NCI-H748 (cell line): ENCODE measurements at regions not wholly inside any gene's neighbourhood (a gene's known extent, or its start where the extent isn't known, plus 50 kb on each side); places are given as distances from the start of the nearest gene placed in this dataset.
"Not testable (repeated sequence)": the region's sequence is repeated elsewhere in the genome, so short reads cannot be mapped to it uniquely, and the experiment has no call there.

ENCODE experiments used
- DNase-seq: peaks from one replicate; lab custom pipeline; 2025; ENCODE audit not compliant: unreplicated experiment; lab: John Stamatoyannopoulos, UW

DNA sequence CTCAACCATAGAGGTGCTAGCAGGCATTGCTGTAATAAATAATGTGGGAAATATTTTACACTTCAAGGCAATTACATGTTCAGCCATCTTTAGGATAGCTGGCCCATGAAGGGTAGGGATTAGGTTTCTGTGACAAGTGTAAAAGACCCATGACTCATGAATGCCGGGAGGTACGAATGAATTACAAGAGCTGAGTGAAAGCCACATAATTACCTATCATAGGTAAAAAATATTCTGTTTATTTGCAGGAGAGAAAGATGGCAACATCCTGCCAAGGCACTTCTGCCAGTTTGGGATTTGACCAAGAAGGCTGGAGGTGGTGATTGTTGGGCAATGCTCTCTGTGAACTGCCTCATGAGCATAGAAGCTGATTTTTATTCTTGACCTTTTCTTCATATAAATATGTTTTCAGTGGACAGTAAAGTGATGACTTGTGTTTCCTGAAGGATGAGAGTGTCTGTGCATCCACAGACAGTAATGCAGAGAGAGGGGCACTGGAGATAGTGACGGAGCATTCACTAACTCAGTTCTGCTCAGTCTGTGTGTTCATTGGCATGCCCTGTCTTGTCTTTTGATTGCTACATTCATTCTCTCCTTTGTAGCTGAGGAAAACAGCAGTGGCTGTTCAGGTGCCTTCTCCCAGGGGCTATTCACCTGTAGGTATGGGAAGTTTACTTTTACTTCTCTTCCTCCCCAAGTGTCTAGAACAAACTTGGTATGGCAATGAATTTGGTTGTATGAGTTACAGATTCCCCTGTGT lies 481.1 kb downstream of the TFAP2B start:
- peak; percentile 52 for DNase-seq

DNA sequence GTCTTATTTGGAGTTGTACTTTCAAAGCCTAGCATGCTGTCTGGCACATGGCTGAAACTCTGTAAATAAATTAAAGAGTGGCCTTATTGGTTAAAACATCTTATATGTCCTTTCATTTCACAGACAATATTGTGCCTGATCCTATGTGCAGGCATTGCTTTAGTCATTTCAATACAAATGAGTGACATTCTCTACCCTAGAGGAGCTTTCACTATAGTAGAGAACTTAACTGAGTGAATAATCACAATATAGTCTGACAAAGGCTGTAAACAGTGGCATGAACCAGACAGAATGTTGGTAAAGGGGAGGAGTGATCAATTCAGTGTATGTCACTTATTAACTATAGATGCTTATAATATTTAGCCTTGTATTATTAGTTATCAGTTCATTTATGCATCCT lies 481.8 kb downstream of the TFAP2B start:
- DNase-seq = no peak

DNA sequence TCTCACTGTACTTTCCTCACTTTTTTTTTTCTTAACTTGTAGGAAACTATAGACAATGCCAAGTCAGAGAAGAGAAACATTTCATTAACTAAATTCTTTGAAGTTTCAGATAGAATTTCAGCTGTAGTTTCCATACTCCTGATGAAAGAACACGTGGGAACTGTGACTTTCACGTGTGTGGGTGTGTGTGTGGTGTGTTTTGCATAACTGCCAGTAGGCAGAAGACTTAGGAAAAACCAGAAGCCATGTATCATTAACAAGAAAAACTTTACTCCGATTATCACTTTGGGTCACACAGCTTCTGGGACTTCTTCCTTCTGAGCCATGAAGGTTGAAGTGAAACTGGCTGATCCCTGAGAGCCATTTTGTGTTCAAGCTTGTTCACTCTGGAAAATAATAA lies 483.3 kb downstream of the TFAP2B start:
- no peak for DNase-seq

DNA sequence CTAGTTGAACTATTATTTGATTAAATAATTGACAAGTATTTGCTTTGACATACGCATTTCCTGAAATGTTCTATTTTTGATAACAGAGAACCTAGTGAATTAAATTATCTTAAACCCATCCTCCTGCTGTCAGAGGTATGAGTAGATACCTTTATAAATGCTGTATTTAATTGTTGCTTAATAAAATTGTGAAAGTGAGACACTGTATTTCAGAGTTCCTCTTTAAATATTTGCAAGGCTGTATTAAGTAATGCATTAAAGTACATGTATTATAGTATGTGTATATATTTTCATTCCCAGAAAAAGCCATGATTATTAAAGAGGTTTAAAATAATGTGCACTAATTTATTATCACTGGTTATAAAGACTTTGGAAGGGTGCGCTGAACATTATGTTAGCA lies 483.8 kb downstream of the TFAP2B start:
- DNase-seq = no peak

DNA sequence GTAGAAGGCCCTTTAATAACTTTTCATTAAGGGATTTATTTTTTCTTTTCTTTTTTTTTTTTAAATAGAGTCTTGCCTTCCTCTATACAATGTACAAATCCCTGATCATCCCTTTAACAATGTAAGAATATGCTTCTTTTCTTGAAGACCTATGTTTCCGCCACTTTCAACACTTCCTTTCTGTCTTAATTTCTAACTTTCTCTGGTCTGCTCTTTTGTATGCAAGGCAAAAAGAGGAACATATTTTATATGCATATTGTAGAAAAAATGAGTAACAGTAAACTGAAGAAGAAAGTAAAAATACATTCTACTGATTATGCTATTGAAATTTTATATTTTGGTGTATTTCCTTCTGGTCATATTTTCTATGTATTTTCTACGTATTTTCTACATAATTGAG lies 484.7 kb downstream of the TFAP2B start:
- no peak for DNase-seq

DNA sequence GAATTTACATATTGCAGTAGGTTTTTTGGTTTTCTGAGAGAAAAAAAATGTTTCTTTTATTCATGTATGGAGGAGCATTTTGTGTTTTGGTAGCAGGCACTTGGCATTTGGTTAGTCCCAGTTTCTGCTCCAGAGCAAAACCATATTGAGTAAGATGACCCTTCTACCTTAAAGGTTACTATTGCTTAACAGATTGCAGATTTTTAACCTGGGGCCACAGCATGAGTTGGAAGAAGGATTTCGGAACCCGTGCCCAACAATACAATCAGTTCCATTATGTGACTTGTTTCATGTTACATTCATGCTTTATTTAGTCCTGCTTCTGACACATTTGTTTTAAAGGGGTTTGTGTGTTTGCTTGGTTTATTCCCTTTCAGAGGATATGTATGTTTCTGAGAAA lies 496.3 kb downstream of the TFAP2B start:
- no peak for DNase-seq

DNA sequence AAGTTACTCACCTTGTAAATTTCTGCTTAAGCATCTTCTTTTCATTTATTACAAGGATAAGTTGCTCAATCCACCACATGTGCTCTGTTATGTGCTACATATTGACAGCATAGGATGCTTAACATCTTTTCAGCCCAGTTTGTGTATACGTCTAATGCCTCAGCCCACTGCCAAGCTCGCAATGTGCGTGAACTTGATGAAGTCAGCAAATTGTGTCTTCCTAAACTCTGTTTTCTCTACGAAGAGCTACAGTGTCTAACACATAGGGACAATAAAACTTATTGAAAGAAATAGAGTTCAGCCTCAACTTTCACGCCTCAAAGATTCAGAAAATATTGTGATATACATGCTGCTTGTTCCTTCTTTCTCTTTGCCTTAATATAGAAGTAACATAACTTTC lies 500.0 kb downstream of the TFAP2B start:
- DNase-seq = no peak

DNA sequence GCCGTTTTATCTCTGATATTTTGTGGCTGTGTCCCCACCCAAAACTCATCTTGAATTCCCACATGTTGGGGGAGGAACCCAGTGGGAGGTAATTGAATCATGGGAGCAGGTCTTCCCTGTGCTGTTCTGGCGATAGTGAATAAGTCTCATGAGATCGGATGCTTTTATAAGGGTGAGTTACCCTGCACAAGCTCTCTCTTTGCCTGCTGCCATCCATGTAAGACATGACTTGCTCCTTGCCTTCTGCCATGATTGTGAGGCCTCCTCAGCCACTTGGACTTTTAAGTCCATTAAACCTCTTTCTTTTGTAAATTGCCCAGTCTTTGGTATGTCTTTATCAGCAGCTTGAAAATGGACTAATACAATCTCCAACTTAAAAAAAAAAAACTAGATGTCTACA lies 502.8 kb downstream of the TFAP2B start:
- not testable (repeated sequence) for DNase-seq

DNA sequence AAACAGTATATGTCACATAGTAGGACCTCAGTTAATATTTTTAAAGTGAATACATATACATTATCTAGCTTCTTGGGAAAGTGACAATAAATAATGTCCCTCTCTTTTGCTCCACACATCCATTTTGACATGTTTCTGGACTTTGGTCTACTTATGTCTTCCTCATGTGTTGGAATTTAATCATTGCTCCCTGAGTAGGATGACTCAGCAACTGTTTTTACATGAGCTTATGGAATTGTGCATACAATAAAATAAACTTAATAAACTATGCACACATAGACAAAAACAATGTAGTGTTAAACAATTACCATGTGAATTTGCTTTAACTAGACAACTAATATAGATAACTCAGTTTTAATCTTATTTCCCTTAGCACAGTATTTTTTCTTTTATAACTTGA lies 503.8 kb downstream of the TFAP2B start:
- no peak for DNase-seq

DNA sequence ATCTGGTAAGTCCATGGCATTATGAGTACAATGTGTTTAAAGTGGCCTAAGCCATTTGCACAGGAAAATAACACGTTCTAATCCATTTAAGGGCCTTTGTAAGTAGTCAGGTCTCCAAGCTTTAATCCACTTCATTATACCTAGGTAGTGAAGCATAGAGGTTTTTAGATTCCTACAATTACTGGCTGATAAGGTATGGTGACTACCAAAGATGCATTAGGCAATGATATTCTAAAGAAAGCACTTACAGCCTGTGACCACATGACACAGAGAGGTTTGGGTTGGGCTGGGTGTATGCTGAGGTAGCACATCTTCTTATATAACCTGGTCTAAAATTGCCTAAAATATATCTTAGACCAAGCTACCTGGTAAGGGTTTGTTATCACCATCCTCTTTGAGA lies 504.4 kb downstream of the TFAP2B start:
- no peak for DNase-seq

DNA sequence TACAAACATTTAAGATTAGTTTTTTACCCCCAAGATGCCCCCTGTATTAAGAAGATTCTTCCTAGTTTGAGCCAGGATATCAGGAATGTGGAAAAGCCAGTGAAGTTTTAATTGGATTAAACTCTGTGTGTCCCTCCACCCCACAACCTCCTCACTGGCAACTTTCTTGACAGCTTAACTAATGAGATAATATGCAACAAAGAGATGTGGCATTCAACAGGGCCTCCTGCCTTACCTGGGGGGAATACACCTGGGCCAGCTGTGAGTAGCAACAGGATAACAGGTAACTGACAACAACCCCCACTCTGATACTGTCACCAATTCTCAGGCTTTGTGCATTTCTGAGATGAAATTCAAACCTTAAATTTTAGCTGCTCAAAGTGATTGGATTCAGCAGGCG lies 512.3 kb downstream of the TFAP2B start:
- no peak for DNase-seq

DNA sequence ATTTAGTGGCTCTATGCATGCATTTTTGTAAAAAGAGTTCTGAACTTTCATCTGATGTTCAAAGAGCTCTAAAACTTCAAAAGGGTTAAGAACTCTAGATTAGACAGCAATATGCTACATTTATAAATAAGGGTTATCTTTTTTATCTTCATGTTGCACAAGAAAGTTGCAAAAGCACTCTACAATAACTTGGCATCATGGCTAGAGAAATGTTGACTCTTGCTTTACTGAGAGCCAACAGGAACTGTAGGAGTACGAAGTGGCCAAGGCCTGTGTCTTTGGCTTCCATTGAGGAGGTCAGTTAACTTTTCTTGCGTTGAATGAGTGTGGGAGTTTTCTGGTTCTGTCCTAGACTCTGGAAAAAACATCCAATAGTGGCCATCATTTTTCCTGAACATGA lies 516.9 kb downstream of the TFAP2B start:
- DNase-seq = no peak

DNA sequence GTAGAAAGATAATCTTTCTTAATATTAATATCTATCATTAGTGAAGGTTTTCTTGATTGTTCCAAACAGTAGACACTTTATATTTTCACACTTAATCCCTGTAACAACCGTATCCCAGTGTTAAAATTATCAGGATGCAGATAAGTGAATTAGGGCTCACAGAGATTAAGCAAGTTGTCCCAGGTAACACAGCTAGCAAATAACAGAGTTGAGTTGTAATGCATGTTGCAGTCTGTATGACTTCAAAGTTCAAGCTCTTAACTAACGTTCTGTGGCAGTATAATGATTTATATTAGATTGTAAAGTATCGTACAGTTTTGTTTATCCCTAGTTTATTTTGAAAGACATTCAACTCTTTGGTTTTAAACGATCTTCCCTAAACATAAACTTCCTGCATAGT lies 517.5 kb downstream of the TFAP2B start:
- no peak for DNase-seq

DNA sequence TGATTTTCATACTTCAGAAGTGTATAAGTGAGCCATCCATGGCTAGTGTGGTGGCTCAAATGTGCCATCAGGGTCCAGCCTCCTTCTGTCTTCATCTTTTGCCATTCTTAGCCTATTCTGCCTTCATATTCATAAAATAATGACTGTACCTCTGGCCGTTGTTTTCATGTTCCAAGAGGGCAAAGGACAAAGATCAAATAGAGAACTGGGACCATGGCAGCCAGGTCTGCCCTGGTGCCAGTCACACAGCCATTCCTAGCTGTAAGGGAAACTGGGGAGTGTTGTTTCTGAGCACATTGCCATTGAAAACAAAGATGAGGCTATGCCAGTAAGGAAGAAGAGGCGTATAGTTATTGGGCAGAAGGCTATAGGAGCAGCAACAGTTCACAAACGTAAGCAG lies 518.6 kb downstream of the TFAP2B start:
- no peak for DNase-seq

DNA sequence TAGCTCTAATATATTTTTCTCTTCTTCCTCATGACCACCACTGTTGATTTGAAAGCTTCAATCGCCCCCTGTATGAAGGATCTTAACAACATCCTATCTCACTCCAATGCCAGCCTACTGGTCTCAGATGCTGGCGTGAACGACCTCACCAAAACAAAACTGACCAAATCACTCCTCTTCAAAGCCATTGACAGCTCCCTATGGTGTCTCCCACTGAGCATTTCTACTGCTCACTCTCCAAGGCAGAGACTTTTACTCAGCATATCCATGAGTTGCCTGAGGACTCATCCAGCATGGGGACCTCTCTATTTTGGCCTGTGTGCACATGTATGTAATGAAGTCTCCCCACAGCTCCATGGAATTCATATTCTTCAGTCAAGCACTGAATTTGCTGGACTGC lies 520.4 kb downstream of the TFAP2B start:
- DNase-seq = no peak

DNA sequence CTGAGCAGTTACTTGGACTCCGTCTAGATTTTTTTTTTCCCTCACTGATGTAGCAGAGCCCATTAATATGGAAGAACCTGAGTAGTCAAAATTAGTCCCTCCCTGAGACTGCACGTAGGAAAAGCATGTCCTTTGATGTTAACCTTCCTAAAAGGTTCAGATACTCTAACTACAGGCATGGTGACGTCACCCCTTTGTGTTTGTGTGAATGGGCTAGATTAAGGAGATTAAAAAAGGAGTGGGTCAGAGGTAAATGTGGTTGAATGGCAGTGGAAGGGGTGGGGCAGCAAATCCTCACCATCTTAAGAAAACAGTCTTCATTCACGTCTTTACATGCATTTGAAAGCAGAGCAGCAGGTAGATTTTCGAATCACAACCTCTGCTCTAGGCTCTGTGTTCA lies 521.1 kb downstream of the TFAP2B start:
- peak; percentile 51 for DNase-seq

DNA sequence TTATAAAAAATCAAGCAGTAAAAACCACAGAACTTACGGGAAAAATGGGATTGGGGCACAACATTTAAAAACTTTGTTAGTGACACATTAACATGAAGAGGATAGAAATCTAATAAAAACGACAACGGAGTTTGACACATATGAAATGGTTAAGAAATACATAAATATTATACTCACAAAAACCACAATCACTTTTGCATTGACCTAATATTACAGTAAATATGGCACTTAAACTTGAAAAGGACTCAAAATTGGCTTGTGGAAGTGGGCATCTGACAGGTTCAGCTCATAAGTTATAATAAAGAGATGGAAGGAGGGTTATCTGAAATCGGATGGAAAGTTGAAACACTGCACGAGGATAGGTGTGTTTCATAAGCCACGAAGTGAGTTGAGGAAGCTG lies 523.7 kb downstream of the TFAP2B start:
- no peak for DNase-seq

DNA sequence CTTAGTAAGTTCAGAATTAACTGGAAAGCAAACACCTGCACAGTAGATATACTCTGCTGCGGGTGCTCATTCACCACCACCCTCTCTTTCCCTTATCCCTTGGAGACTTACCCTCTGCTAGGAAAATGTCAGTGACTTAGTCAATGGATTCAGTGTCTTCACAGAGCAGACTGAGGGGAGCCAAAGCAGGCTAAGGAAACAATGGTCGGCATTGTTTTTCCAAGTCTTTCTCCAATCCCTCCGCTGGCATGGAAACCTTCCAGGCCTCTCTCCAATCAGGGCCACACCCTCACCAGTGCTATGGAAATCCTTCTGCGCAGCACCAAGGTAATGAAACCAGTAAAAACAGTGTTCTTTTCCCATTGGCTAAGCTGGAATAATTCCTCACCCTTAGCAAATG lies 531.2 kb downstream of the TFAP2B start:
- DNase-seq = peak; percentile 73

DNA sequence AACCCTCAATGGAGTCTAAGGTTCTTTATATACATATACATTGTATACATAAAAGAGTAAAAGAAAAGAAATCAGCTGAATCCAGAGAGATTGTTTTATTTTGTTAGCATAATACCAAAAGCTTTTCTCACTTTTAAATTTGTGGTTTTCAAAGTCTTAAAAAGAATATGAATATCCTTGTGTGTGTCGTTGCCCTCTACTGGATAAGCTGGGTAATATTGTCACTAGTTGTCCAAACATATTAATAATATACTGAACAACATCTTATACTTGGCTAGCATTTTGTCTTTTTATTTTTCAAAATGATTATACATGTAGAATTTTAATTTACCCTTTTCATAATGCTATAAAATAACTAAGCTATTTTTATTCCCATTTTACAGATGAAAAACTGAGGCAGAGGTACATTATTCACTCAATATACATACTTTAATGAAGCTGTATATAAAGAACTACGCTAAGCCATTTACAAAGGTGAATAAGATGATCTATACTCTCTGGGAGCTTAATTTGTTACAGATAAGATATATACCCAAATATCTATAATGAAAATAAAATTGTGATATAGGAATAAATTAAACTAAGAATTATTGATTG lies 531.7 kb downstream of the TFAP2B start:
- peak; percentile 45 for DNase-seq

DNA sequence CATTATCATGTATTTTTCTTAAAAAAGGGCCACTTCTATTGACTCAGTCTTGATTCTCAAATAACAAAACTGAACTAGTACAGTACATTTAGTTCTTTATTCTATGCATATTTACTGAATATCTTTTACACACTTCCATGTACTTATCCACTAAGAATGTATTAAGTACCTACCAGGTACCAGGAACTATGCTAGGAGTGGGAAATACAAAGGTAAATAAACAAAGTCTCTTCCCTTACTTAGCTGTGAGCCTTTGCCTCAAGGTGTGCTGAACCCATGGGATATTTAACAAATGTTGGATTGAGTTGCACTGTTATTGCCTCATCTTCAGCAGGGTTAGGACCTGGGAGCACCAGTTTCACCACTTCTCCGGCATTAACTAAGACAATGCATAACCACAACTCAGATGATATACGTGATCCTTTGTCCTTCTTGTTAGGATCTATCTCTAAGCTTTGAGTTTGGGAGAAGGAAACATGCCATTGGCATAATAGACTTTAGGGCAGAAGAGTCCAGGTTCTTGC lies 533.9 kb downstream of the TFAP2B start:
- DNase-seq = no peak

DNA sequence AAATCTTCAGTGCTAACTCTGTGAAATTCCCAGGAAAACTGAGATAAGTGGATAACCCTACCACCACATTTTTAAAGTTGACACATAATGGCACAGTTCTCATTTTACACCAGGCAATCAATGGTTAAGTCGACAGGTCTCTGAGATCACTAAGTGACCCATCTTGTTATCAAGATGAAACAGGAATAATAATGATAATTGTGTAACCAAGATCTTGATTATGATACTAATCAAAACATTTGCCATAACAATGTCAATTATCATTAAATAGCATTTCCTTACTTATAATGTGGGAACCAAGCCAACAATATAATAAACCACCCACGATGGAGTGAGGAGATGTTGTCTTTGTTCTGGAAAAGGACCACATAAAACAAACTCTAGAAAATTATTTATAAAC lies 541.6 kb downstream of the TFAP2B start:
- no peak for DNase-seq

DNA sequence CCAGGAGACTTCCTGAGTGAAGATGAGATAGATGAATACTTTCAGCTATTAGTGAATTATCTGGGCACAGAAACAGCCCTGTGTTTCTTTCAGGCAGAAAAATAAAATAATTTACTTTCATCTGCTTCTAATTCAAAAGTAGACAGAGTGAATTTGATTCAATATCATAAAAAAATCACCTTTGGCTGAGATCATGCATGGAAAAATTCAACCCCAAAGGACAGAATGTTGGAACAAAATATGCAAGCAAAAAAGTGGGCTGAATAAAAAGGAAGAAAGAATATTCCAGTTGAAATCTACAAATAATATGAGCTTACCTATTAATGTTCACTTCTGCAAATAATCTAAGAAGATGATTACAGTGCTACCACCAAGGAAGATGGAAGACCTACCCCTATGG lies 546.9 kb downstream of the TFAP2B start:
- DNase-seq = no peak

DNA sequence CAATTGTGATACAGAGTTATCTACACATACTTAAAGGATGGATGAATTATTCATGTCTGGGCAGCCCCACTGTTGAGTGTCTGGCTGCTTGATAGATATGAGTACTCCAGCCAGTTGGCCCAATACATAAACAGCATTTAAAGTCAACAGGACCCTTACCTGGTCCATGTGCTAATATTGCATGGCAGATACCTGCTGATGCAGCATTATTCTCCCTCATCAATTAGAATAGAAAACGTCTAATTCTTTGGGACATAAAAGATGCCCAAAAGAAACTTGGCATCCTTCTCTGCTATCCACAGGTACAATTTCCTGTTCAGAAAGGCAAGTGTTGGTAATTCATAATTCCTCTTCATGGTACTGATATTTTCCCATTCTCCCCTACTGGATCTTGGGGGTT lies 550.8 kb downstream of the TFAP2B start:
- no peak for DNase-seq
